HL-60 (cell line): ENCODE measurements at regions not wholly inside any gene's neighbourhood (a gene's known extent, or its start where the extent isn't known, plus 50 kb on each side); places are given as distances from the start of the nearest gene placed in this dataset.

Experiments used
- DNase-seq, 2 experiments: peaks; one replicate each; pipeline ENCODE4 v3.0.0-alpha.2; 2010 to 2020; ENCODE audit warnings: low read depth in 1 of 2, low spot score in 1 of 2
- H3K27ac ChIP-seq: fragments of 250-450 bp; sonication (Bioruptor Pico); replicated peaks from 2 replicates; pipeline ENCODE4 v1.5.1; 2020; ENCODE audit warnings: mild to moderate bottlenecking, moderate library complexity
- H3K27me3 ChIP-seq: fragments of 250-450 bp; sonication (Bioruptor Pico); 2 replicates; pipeline ENCODE4 v1.5.1; 2021; ENCODE audit warnings: mild to moderate bottlenecking, moderate library complexity; ENCODE audit not compliant: insufficient read depth, poor library complexity, severe bottlenecking
- H3K4me3 ChIP-seq: replicated peaks from 2 replicates; pipeline ENCODE4 v1.5.1; 2011; ENCODE audit warnings: mild to moderate bottlenecking, control low read depth, low read length; ENCODE audit not compliant: insufficient read depth
- GABPA ChIP-seq: IDR thresholded peaks from 2 replicates; pipeline ENCODE4 v1.6.1; 2012; ENCODE audit warnings: low read depth
- POLR2AphosphoS5 ChIP-seq: IDR thresholded peaks from 2 replicates; pipeline ENCODE4 v1.6.1; 2012; ENCODE audit warnings: low read depth
- SPI1 ChIP-seq: IDR thresholded peaks from 2 replicates; pipeline ENCODE4 v1.6.1; 2012; ENCODE audit warnings: low read depth, mild to moderate bottlenecking, borderline replicate concordance
- TF ChIP-seq, protein P1 (sequence below): IDR thresholded peaks from 2 replicates; pipeline ENCODE4 v1.6.1; 2012; ENCODE audit warnings: low read depth; ENCODE audit not compliant: insufficient replicate concordance
- TF ChIP-seq, protein P2 (sequence below): IDR thresholded peaks from one replicate; pipeline ENCODE4 v1.5.1; 2011; ENCODE audit warnings: low read length, control low read depth, inconsistent platforms; ENCODE audit not compliant: insufficient read depth

DNA sequence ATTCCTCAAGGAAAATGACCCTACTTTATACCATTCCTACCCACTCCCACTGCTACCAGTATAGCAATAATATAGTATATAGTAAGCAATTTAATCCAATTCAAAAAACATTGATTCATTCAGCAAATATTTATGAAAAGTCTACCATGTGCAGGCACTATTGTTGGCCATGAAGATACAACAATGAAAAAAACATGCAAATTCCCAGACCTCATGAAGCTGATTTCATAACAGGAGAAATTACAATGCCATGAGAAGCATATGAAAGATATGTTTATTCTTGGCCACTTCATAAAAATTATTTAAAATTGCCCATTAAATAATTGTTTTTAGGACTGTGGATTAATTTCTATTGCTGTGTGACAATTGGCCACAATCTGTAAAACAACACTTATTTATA lies 315.8 kb upstream of the COL8A1 start:
- TF ChIP-seq POLR2AphosphoS5 (no peak), SPI1 (no peak), GABPA (no peak)
- TF ChIP-seq, protein P1, sequence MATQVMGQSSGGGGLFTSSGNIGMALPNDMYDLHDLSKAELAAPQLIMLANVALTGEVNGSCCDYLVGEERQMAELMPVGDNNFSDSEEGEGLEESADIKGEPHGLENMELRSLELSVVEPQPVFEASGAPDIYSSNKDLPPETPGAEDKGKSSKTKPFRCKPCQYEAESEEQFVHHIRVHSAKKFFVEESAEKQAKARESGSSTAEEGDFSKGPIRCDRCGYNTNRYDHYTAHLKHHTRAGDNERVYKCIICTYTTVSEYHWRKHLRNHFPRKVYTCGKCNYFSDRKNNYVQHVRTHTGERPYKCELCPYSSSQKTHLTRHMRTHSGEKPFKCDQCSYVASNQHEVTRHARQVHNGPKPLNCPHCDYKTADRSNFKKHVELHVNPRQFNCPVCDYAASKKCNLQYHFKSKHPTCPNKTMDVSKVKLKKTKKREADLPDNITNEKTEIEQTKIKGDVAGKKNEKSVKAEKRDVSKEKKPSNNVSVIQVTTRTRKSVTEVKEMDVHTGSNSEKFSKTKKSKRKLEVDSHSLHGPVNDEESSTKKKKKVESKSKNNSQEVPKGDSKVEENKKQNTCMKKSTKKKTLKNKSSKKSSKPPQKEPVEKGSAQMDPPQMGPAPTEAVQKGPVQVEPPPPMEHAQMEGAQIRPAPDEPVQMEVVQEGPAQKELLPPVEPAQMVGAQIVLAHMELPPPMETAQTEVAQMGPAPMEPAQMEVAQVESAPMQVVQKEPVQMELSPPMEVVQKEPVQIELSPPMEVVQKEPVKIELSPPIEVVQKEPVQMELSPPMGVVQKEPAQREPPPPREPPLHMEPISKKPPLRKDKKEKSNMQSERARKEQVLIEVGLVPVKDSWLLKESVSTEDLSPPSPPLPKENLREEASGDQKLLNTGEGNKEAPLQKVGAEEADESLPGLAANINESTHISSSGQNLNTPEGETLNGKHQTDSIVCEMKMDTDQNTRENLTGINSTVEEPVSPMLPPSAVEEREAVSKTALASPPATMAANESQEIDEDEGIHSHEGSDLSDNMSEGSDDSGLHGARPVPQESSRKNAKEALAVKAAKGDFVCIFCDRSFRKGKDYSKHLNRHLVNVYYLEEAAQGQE: no peak
- TF ChIP-seq, protein P2, sequence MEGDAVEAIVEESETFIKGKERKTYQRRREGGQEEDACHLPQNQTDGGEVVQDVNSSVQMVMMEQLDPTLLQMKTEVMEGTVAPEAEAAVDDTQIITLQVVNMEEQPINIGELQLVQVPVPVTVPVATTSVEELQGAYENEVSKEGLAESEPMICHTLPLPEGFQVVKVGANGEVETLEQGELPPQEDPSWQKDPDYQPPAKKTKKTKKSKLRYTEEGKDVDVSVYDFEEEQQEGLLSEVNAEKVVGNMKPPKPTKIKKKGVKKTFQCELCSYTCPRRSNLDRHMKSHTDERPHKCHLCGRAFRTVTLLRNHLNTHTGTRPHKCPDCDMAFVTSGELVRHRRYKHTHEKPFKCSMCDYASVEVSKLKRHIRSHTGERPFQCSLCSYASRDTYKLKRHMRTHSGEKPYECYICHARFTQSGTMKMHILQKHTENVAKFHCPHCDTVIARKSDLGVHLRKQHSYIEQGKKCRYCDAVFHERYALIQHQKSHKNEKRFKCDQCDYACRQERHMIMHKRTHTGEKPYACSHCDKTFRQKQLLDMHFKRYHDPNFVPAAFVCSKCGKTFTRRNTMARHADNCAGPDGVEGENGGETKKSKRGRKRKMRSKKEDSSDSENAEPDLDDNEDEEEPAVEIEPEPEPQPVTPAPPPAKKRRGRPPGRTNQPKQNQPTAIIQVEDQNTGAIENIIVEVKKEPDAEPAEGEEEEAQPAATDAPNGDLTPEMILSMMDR: no peak
- Histone ChIP-seq H3K4me3 (no peak overlapping the region), H3K27me3 (no peaks in the 10 kb centered on the region), H3K27ac (no peak overlapping the region)
- DNase-seq: no peak

DNA sequence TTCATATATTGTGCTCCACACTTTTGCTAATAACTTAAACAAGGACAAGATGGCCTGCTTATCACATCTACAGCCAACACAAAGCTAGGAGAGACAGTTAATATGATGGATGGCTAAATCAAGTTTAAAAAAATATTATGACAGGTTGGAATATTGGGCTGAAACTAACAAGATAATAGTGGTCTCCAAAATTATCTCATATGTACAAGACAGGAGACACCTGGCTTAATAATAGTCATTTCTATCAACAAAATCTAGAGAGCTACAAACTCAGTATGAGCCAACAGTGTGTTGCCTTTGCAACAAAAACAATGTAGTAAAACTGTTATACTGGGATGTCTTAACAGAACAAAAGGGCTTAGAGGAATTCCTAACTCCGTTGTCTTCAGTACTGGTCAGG lies 317.1 kb upstream of the COL8A1 start:
- TF ChIP-seq, protein P2: no peak
- TF ChIP-seq POLR2AphosphoS5 (no peak), SPI1 (no peak), GABPA (no peak)
- TF ChIP-seq, protein P1: no peak
- DNase-seq: no peak
- no peak overlapping the region for H3K27ac ChIP-seq
- H3K27me3 ChIP-seq: no peaks in the 10 kb centered on the region
- H3K4me3 ChIP-seq: no peak overlapping the region

DNA sequence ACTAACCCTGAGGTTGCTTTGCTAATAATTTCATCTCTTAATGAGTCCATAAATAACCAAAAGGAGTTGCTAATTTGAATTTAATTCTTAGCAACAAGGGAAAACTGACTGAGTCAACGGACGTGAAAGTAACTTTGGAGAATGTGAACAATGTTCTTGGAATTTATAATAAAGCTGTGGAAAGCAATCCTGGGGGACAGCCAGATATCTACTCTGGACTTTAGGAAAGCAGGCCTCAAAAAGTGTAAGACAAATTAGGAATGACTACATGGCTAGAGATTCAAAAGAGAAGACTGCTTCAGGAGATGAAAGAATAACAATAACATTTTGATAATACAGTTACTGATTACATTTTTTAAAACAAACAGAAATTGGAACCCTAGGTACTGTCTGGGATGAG lies 318.4 kb upstream of the COL8A1 start:
- TF ChIP-seq, protein P2: no peak
- TF ChIP-seq SPI1 (no peak), POLR2AphosphoS5 (no peak)
- TF ChIP-seq, protein P1: no peak
- Histone ChIP-seq H3K27ac (no peak overlapping the region), H3K4me3 (no peak overlapping the region), H3K27me3 (no peaks in the 10 kb centered on the region)
- DNase-seq: no peak
